Naive thymus-derived CD4-positive, alpha-beta T cell (primary cell): ENCODE measurements at regions not wholly inside any gene's neighbourhood (a gene's known extent, or its start where the extent isn't known, plus 50 kb on each side); places are given as distances from the start of the nearest gene placed in this dataset.

Experiments used
- ATAC-seq: fragments of 150-1000 bp; cut with Tn5 transposase; 2 replicates; pipeline ENCODE4 v1.10.0; 2021; ENCODE audit warnings: mild to moderate bottlenecking, moderate library complexity
- CTCF ChIA-PET: fragments of 350-600 bp; sonication (Branson Sonifier 250); formaldehyde crosslinking; loops from one replicate; lab custom pipeline; 2021; ENCODE audit warnings: antibody characterized with exemption; lab: Charles Lee
- POLR2A ChIA-PET: fragments of 350-600 bp; sonication (Branson Sonifier 250); formaldehyde crosslinking; loops from one replicate; lab custom pipeline; 2021; ENCODE audit warnings: antibody characterized with exemption, inconsistent platforms; lab: Charles Lee
- DNase-seq, 9 donors: peaks; one replicate each; pipeline versions ENCODE4 v3.0.0 to v3.0.0-alpha.2; 2020 to 2022; ENCODE audit warnings: mixed read lengths in 1 of 9
- H3K27ac ChIP-seq: one replicate; pipeline ENCODE4 v1.7.0; 2013; ENCODE audit warnings: mild to moderate bottlenecking, low read depth, low read length, moderate library complexity
- H3K27me3 ChIP-seq, 2 donors: one replicate each; pipeline ENCODE4 v1.7.0; 2013; ENCODE audit warnings: low read length in 2 of 2, mild to moderate bottlenecking in 2 of 2, moderate library complexity in 2 of 2; ENCODE audit not compliant: control insufficient read depth in 2 of 2, insufficient read depth in 2 of 2
- H3K36me3 ChIP-seq, 3 experiments: 1 replicate in 2 of 3; 2 replicates in 1 of 3; pipeline ENCODE4 v1.7.0; 2013; ENCODE audit warnings: low read length in 3 of 3, mild to moderate bottlenecking in 3 of 3, moderate library complexity in 1 of 3; ENCODE audit not compliant: insufficient read depth in 3 of 3, control insufficient read depth in 2 of 3
- H3K4me1 ChIP-seq, 2 donors: one replicate each; pipeline ENCODE4 v1.7.0; 2013; ENCODE audit warnings: low read length in 2 of 2, mild to moderate bottlenecking in 2 of 2, moderate library complexity in 1 of 2; ENCODE audit not compliant: control insufficient read depth in 2 of 2, insufficient read depth in 2 of 2
- H3K4me3 ChIP-seq: 2 replicates; pipeline ENCODE4 v1.7.0; 2013; ENCODE audit warnings: mild to moderate bottlenecking, low read length
- H3K9me3 ChIP-seq, 3 experiments: 1 replicate in 2 of 3; 2 replicates in 1 of 3; pipeline ENCODE4 v1.7.0; 2013; ENCODE audit warnings: low read length in 3 of 3; ENCODE audit not compliant: control insufficient read depth in 2 of 3
- H3K27ac Mint-ChIP-seq, 9 donors: one replicate each; pipeline ENCODE4 v1.8.0; 2020 to 2022; ENCODE audit warnings: mixed read lengths in 9 of 9, mild to moderate bottlenecking in 8 of 9, moderate library complexity in 5 of 9, inconsistent platforms in 2 of 9
- H3K27me3 Mint-ChIP-seq, 5 donors: one replicate each; pipeline ENCODE4 v1.8.0; 2021 to 2022; ENCODE audit warnings: mixed read lengths in 5 of 5, mild to moderate bottlenecking in 1 of 5
- H3K36me3 Mint-ChIP-seq, 5 donors: one replicate each; pipeline ENCODE4 v1.8.0; 2020 to 2022; ENCODE audit warnings: mixed read lengths in 5 of 5, mild to moderate bottlenecking in 3 of 5, inconsistent platforms in 1 of 5
- H3K4me1 Mint-ChIP-seq, 7 donors: one replicate each; pipeline ENCODE4 v1.8.0; 2020 to 2022; ENCODE audit warnings: mixed read lengths in 7 of 7, mild to moderate bottlenecking in 3 of 7, inconsistent platforms in 1 of 7
- H3K4me3 Mint-ChIP-seq, 10 donors: one replicate each; pipeline ENCODE4 v1.8.0; 2020 to 2022; ENCODE audit warnings: mild to moderate bottlenecking in 10 of 10, mixed read lengths in 10 of 10, moderate library complexity in 6 of 10, inconsistent platforms in 2 of 10
- H3K9me3 Mint-ChIP-seq, 11 donors: one replicate each; pipeline ENCODE4 v1.8.0; 2020 to 2022; ENCODE audit warnings: mixed read lengths in 11 of 11, mild to moderate bottlenecking in 4 of 11, inconsistent platforms in 1 of 11, moderate library complexity in 1 of 11
- intact Hi-C, 2 donors: fragments of 100-400 bp; cut with micrococcal nuclease; formaldehyde crosslinking; loops; one replicate each; pipeline ENCODE4 v1.15.1; 2023

DNA sequence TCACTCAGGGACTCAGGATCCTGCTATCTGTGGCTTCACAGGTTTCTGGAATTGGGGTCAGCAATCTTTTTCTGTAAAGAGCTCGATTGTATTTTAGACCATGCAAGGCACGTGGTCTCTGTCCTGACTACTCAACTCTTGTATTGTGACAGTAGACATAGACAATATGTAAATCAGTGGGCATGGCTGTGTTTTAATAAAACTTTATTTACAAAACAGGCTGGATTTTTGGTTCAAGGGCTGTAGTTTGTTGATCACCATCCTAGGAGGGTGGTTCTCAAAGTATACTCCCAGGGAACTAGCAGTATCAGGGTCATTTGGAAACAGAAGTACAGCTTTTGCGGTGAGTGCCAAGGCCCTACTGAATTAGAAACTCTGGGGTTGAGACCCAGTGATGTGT, 108.2 kb upstream of the CRHR1 start:
- H3K27me3 ChIP-seq, result no peaks in the 10 kb centered on the region
- CTCF ChIA-PET, result no interaction called here
- Mint-ChIP-seq H3K36me3 (no peaks in the 10 kb centered on the region), H3K27ac (no peak overlapping the region), H3K4me1 (no peaks in the 10 kb centered on the region), H3K9me3 (peaks cover 0 to 13% (median 4%) of the 10 kb centered on the region in 11 donors), H3K4me3 (no peak overlapping the region), H3K27me3 (peaks cover 4 to 19% (median 10%) of the 10 kb centered on the region in 5 donors)
- no peak overlapping the region for H3K27ac ChIP-seq
- POLR2A ChIA-PET, result no interaction called here
- no peaks in the 10 kb centered on the region for H3K36me3 ChIP-seq
- H3K4me1 ChIP-seq, result no peaks in the 10 kb centered on the region
- ATAC-seq, result no peak
- H3K9me3 ChIP-seq, result no peaks in the 10 kb centered on the region
- intact Hi-C loops, result loop anchor here in 1 of 2 donors (10.0 kb wide), 1 partner anchor 49 kb away; no protein-coding TSS in a partner anchor
- no peak for DNase-seq
- no peak overlapping the region for H3K4me3 ChIP-seq

DNA sequence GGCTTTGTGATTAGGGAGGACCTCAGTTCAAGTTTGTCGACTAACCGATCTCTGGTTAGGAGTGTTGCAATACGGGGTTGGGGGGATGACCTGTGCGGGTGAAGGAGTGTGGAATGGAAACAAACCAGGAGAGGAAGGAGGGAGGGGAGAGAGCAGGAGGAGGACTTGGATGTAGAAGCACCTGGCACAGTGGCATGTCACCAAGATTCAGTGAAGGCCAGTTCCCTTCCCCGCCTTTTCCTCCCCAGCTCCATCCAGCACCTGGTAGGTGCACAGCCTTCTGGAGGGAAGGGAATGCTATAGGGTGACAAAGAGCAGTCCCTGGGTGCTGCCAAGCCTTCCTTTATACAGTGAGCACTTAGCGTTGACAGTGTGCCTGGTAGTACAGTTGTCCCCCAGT, 107.4 kb upstream of the CRHR1 start:
- no peak for ATAC-seq
- intact Hi-C loops, result loop anchor here in 1 of 2 donors (10.0 kb wide), 1 partner anchor 48 kb away; no protein-coding TSS in a partner anchor
- CTCF ChIA-PET, result no interaction called here
- H3K36me3 Mint-ChIP-seq, result no peaks in the 10 kb centered on the region
- no peaks in the 10 kb centered on the region for H3K4me1 Mint-ChIP-seq
- Histone ChIP-seq H3K27me3 (no peaks in the 10 kb centered on the region), H3K9me3 (no peaks in the 10 kb centered on the region), H3K4me1 (no peaks in the 10 kb centered on the region), H3K4me3 (no peak overlapping the region), H3K36me3 (no peaks in the 10 kb centered on the region), H3K27ac (no peak overlapping the region)
- DNase-seq, result no peak
- POLR2A ChIA-PET, result no interaction called here
- H3K27me3 Mint-ChIP-seq, result peaks cover 4 to 25% (median 10%) of the 10 kb centered on the region in 5 donors
- no peak overlapping the region for H3K4me3 Mint-ChIP-seq
- H3K9me3 Mint-ChIP-seq, result peaks cover 0 to 13% (median 4%) of the 10 kb centered on the region in 11 donors
- no peak overlapping the region for H3K27ac Mint-ChIP-seq

DNA sequence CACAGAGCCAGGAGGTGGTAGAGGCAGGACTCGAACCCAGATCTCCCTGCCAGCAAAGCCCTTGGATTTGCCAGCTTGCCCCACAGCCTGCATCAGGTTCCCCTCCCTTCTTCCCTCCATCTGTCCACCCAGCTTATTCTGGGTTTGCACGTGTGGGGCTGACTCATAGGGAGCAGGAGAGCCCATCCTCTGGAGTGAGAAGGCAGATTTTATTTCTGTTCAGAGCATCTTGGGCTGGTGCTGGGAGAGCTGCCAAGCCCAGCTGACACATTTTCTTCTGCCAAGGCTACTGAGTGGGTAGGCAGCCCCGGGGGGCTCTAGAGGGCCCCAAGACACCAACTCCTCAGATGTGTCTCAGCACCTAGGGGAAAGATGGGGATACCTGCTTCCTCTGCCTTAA, 106.3 kb upstream of the CRHR1 start:
- Histone ChIP-seq H3K9me3 (no peaks in the 10 kb centered on the region), H3K4me3 (no peak overlapping the region), H3K27ac (no peak overlapping the region), H3K27me3 (no peaks in the 10 kb centered on the region), H3K36me3 (no peaks in the 10 kb centered on the region), H3K4me1 (no peaks in the 10 kb centered on the region)
- Mint-ChIP-seq H3K36me3 (no peaks in the 10 kb centered on the region), H3K4me3 (no peak overlapping the region), H3K9me3 (peaks cover 0 to 13% (median 4%) of the 10 kb centered on the region in 11 donors), H3K27me3 (peaks cover 4 to 19% (median 10%) of the 10 kb centered on the region in 5 donors), H3K27ac (no peak overlapping the region), H3K4me1 (no peaks in the 10 kb centered on the region)
- ATAC-seq (no peak), DNase-seq (no peak)
- intact Hi-C loops, result loop anchor here in 1 of 2 donors (10.0 kb wide), 1 partner anchor 47 kb away; no protein-coding TSS in a partner anchor
- POLR2A ChIA-PET, result no interaction called here
- CTCF ChIA-PET, result no interaction called here

- Mint-ChIP-seq H3K27me3 (peaks cover 4 to 19% (median 7%) of the 10 kb centered on the region in 5 donors), H3K27ac (no peak overlapping the region), H3K4me3 (no peak overlapping the region), H3K36me3 (no peaks in the 10 kb centered on the region), H3K9me3 (peaks cover 0 to 13% (median 2%) of the 10 kb centered on the region in 11 donors), H3K4me1 (no peaks in the 10 kb centered on the region)
- H3K27ac ChIP-seq, result no peak overlapping the region
- ChIA-PET CTCF (no interaction called here), POLR2A (no interaction called here)
- H3K27me3 ChIP-seq, result no peaks in the 10 kb centered on the region
- DNase-seq (no peak), ATAC-seq (no peak)
- no peaks in the 10 kb centered on the region for H3K36me3 ChIP-seq
- intact Hi-C loops, result loop anchor here in 1 of 2 donors (10.0 kb wide), 1 partner anchor 45 kb away; no protein-coding TSS in a partner anchor
- H3K9me3 ChIP-seq, result no peaks in the 10 kb centered on the region
- H3K4me3 ChIP-seq, result no peak overlapping the region
- H3K4me1 ChIP-seq, result no peaks in the 10 kb centered on the region
Observed at GRCh38 chr17:45679426-45679825, 104.7 kb upstream of the CRHR1 start.

GRCh38 chr17:45680360-45680759, 103.8 kb upstream of the CRHR1 start:
- CTCF ChIA-PET, result no interaction called here
- peaks cover 0 to 19% (median 6%) of the 10 kb centered on the region in 5 donors for H3K27me3 Mint-ChIP-seq
- peaks cover 0 to 10% (median 2%) of the 10 kb centered on the region in 11 donors for H3K9me3 Mint-ChIP-seq
- ATAC-seq (no peak), DNase-seq (no peak)
- H3K27ac Mint-ChIP-seq, result no peak overlapping the region
- H3K36me3 ChIP-seq, result no peaks in the 10 kb centered on the region
- H3K36me3 Mint-ChIP-seq, result no peaks in the 10 kb centered on the region
- no peaks in the 10 kb centered on the region for H3K4me1 Mint-ChIP-seq
- intact Hi-C loops, result no loop called here
- H3K4me3 Mint-ChIP-seq, result no peak overlapping the region
- no peaks in the 10 kb centered on the region for H3K4me1 ChIP-seq
- H3K27me3 ChIP-seq, result no peaks in the 10 kb centered on the region
- POLR2A ChIA-PET, result no interaction called here
- H3K27ac ChIP-seq, result no peak overlapping the region
- H3K9me3 ChIP-seq, result no peaks in the 10 kb centered on the region
- no peak overlapping the region for H3K4me3 ChIP-seq

DNA sequence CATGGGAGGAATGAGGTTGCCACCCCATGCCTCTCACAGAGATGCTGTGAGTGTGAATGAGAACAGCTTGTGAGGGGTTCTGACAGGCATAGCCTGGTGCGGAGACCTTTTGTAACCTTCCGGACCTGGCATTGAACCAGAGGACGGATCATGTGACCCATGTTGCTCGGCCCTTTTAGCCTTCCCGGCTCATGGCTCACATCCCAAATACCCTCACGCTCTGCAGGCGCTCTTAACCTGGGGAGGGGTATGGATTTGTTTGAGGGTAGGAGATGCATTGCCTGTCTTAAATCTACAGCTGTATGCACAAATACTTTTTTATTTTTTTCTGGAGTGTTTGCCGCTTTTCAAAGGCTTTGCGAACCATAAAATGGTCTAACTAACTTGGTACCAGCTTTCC, 102.4 kb upstream of the CRHR1 start:
- Histone ChIP-seq H3K9me3 (no peaks in the 10 kb centered on the region), H3K27me3 (no peaks in the 10 kb centered on the region), H3K36me3 (no peaks in the 10 kb centered on the region), H3K4me1 (no peaks in the 10 kb centered on the region), H3K4me3 (no peak overlapping the region), H3K27ac (no peak overlapping the region)
- Mint-ChIP-seq H3K4me3 (no peak overlapping the region), H3K9me3 (peaks cover 0 to 5% (median 0%) of the 10 kb centered on the region in 11 donors), H3K27me3 (peaks cover 0 to 19% (median 6%) of the 10 kb centered on the region in 5 donors), H3K4me1 (no peaks in the 10 kb centered on the region), H3K27ac (no peak overlapping the region), H3K36me3 (no peaks in the 10 kb centered on the region)
- ChIA-PET CTCF (no interaction called here), POLR2A (no interaction called here)
- intact Hi-C loops, result no loop called here
- DNase-seq (no peak), ATAC-seq (no peak)

- Mint-ChIP-seq H3K4me1 (no peaks in the 10 kb centered on the region), H3K9me3 (peaks cover 0 to 2% (median 0%) of the 10 kb centered on the region in 11 donors), H3K27me3 (peaks cover 15 to 27% (median 18%) of the 10 kb centered on the region in 5 donors), H3K27ac (no peak overlapping the region), H3K4me3 (no peak overlapping the region), H3K36me3 (no peaks in the 10 kb centered on the region)
- intact Hi-C loops, result no loop called here
- Histone ChIP-seq H3K27ac (no peak overlapping the region), H3K9me3 (no peaks in the 10 kb centered on the region), H3K4me3 (no peak overlapping the region), H3K36me3 (no peaks in the 10 kb centered on the region), H3K4me1 (no peaks in the 10 kb centered on the region), H3K27me3 (no peaks in the 10 kb centered on the region)
- ChIA-PET CTCF (no interaction called here), POLR2A (no interaction called here)
- DNase-seq, result no peak
- no peak for ATAC-seq
Observed at GRCh38 chr17:45686250-45686649, 97.9 kb upstream of the CRHR1 start.
